D721Med (cell line): ENCODE measurements at regions not wholly inside any gene's neighbourhood (a gene's known extent, or its start where the extent isn't known, plus 50 kb on each side); places are given as distances from the start of the nearest gene placed in this dataset.

Experiments used
- DNase-seq: peaks from one replicate; pipeline ENCODE4 v3.0.0; 2011; ENCODE audit warnings: low spot score; ENCODE audit not compliant: insufficient read length
- FAIRE-seq: peaks from 2 replicates; lab custom pipeline; 2011; peaks lifted over from hg19 to GRCh38; lab: Jason Lieb, UNC
- TF ChIP-seq, protein P1 (sequence below): IDR thresholded peaks from 2 replicates; pipeline ENCODE4 v1.5.1; 2012; ENCODE audit warnings: mild to moderate bottlenecking, control low read depth; ENCODE audit not compliant: insufficient read depth; ENCODE audit errors: missing control alignments

DNA sequence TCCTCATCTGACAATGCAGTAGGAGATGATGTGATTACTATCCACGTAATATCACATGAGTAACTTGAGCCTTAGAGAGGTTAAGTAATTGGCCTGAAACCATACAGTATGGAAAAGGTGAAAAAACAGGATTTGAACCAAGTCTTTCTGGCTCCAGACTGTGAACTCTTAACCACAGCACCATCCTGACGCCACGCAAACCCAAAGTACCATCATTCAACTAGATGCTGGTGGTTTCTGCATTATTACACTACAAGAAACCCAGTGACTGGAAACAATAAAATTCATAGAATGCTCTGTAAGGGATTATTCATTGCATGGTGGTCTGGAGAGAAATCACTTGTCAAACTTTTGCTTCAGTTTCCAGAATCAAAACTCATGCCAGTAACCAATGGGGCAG is 90.7 kb downstream of the MAB21L3 start:
- FAIRE-seq (no peak), DNase-seq (no peak)
- TF ChIP-seq, protein P1, sequence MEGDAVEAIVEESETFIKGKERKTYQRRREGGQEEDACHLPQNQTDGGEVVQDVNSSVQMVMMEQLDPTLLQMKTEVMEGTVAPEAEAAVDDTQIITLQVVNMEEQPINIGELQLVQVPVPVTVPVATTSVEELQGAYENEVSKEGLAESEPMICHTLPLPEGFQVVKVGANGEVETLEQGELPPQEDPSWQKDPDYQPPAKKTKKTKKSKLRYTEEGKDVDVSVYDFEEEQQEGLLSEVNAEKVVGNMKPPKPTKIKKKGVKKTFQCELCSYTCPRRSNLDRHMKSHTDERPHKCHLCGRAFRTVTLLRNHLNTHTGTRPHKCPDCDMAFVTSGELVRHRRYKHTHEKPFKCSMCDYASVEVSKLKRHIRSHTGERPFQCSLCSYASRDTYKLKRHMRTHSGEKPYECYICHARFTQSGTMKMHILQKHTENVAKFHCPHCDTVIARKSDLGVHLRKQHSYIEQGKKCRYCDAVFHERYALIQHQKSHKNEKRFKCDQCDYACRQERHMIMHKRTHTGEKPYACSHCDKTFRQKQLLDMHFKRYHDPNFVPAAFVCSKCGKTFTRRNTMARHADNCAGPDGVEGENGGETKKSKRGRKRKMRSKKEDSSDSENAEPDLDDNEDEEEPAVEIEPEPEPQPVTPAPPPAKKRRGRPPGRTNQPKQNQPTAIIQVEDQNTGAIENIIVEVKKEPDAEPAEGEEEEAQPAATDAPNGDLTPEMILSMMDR = no peak

DNA sequence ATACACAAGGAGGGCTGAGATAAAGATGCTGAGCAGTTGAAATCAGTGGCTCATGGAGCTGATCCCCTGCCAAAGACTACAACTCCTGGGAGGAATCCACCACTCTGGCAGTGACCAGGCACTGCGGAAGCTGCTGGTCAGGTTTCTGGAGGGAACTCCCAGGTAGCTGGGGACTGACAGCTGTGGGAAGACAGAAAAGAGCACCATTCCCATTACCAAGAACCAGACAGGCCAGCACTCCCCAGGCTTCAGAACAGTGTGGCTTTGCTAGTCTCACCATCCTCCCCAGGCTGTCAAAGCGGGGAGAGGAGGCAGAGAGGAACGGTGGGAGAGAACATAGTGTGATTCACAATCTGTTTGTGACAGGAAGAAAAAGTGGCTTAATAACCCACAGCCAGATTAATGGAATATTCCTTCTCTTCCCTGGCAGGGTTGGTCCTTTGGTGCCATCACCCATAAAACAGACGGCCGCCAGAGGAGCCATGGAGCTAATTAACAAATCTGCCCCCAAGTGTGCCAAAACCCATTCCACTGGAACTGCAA is 92.1 kb downstream of the MAB21L3 start:
- DNase-seq (no peak), FAIRE-seq (no peak)
- TF ChIP-seq, protein P1 = peak; percentile 12

GRCh38 chr1:116203920-116204319 is 92.7 kb downstream of the MAB21L3 start:
- TF ChIP-seq, protein P1 = no peak
- DNase-seq (no peak), FAIRE-seq (no peak)

DNA sequence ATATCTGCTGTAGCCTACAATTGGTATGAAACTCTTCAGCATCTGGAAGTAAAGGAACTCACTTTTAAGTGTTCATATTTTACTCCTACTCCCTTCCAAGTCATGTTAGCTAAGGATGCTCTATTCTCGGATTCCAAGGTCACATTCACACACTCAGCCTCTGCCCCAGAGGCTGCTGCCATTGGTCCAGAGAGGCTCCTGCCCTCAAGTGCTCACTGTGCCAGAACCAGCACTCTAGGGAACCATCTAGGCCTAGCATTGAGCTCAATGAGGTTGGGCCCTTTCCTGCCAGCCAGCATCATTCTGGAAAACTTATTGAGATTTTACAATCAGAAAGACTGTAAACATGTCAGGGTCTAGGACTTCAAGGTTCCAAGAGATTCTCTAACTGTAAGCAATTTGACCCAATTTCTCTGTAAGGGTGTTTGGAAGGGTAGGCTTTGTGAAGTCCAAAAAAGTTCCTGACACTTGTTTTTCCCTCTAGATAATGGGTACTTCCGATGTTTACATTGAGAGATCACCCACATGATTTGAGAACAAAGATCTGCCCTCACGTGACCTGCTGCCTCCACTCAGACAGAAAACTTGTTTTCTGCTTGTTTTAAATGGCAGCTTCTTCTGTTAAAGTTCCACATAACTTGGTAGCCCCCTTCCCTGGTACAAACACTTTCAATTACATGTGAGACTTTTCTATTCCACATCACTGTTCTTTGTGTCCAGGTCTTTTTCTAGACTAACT is 94.9 kb downstream of the MAB21L3 start:
- no peak for FAIRE-seq
- DNase-seq = no peak
- TF ChIP-seq, protein P1 = no peak

GRCh38 chr1:116207126-116207735 is 96.0 kb downstream of the MAB21L3 start:
- TF ChIP-seq, protein P1 = no peak
- DNase-seq (no peak), FAIRE-seq (no peak)

DNA sequence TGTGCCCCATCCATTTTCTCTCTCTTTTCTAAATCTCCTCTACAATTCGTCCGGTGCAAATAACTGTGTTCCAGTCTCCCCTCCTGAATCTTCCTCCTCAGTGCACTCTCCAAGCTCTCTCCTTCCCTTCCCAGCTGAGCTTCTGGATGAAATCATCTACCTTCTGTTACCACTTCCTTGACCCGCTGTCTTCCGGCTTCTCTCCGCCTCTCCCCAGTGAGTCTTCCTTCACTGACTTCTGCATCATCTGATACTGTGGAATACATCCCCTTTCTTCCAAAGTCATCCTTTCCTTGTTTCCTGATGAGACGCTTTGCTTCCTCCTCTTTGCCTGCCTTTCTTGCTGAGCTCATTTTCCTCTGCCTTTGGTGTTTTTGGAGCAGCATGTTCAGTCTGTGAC is 96.9 kb downstream of the MAB21L3 start:
- DNase-seq (no peak), FAIRE-seq (no peak)
- TF ChIP-seq, protein P1 = no peak

- DNase-seq (no peak), FAIRE-seq (no peak)
- TF ChIP-seq, protein P1 = no peak
Measured at GRCh38 chr1:116211294-116211693, 100.1 kb downstream of the MAB21L3 start.
